GM21529 (cell line): ENCODE measurements at regions not wholly inside any gene's neighbourhood (a gene's known extent, or its start where the extent isn't known, plus 50 kb on each side); places are given as distances from the start of the nearest gene placed in this dataset.
"Not testable (repeated sequence)": the region's sequence is repeated elsewhere in the genome, so short reads cannot be mapped to it uniquely, and the experiment has no call there.

Source experiments
- ATAC-seq: cut with Tn5 transposase; IDR thresholded peaks from one replicate; pipeline ENCODE4 v1.9.1; 2021; ENCODE audit not compliant: unreplicated experiment

DNA sequence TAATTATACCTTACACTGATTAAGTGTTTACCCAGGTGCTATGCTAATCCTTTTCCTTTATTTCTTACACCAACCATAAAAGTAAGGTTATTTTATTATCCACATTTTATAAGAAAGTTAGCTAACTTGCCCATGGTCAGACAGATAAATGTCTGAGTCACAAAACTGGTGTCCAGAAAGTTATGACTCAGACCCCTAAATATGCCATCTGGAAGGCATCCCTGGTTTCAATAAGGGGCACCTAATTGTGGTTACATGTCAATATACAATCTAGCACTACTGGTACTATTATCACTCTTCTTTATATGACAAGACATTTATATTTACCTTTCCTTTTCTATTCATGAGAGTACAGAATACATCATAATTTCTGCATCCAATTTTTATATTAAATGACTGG is 496.5 kb upstream of the ADGRL2 start:
- no peak for ATAC-seq

DNA sequence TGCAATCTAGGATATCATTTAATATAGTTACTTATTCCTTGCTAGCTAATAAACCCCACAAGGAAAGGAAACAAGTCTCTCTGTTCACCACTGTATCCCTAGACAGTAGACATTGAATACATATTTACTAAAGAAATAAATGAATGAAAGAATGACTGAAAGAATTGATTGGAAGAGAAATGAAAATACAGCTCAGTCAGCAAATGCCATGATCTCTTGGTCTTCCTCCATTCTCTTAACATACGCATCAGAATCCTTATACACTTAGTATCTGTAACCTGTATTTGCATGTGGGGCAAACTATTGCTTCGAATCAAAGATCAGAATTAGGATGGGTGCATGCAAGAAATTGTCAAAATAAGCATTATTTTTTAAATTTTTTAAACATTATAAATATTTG is 500.8 kb upstream of the ADGRL2 start:
- ATAC-seq: no peak

DNA sequence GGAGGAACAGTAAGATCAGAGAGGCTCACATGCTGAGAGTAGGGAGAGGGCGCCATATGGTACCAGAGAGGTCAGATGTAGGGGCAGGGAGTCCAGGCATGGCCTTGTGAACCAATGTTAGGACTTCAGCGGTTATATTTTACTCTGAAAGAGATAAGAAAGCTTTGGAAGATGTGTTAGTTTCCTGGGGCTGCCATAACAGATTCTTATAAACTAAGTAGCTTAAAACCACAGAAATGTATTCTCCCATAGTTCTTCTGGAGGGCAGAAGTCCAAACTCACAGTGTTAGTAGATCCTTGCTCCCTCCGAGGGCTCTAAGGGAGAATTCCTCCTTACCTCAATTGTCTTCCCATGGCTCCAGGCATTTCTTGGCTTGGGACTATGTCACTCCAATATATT is 502.5 kb upstream of the ADGRL2 start:
- no peak for ATAC-seq

DNA sequence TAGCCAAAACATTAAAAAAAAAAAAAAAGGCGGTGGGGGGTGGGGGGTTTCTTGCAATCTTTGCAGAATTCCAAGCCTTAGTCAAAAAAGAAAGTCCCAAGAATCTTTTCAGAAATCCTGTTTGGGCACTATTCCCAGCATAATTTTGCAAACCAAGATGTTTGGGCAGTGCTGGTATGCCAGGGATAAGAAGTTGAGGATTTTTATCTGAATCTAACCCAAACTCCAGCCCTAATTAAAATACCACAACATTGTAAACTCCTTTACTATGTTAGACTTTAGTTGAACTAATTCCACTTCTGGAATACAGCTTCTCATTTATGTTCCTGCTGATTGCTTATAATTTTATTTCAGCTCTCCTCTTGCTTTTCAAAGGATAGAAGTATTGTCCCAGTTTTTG is 504.1 kb upstream of the ADGRL2 start:
- no peak for ATAC-seq

DNA sequence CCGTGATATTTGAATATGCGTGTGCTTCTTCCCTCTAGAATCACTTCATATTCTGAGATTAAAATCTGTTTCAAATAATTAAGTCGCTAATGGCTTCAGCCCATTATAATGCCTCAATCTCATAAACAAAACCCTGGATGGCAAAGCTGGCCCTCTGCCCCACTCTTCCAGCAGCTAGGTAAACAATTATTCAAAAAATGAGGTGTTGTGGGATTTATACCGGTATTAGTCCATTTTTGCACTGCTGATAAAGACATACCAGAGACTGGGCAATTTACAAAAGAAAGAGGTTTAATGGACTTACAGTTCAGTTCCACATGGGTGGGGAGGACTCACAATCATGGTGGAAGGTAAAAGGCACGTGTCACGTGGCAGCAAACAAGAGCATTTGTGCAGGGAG is 510.4 kb upstream of the ADGRL2 start:
- no peak for ATAC-seq

DNA sequence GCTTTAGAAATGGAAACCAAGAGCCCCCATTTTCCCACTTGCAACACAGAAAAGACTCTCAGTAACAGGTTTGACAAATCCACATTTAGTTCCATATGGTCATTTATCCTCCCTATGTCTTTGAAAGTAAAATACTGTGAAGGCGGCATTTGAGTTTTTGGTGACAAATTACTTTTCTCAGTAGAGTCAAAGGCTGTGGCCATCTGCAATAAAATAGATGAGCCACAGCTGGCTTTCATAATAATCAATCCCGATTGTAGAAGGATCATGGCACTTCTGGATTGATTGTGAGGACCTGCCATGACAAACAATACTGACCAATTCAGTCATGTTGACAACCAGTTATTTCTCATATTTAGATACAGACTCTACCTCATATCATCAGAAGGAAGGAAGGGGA is 512.0 kb upstream of the ADGRL2 start:
- no peak for ATAC-seq

DNA sequence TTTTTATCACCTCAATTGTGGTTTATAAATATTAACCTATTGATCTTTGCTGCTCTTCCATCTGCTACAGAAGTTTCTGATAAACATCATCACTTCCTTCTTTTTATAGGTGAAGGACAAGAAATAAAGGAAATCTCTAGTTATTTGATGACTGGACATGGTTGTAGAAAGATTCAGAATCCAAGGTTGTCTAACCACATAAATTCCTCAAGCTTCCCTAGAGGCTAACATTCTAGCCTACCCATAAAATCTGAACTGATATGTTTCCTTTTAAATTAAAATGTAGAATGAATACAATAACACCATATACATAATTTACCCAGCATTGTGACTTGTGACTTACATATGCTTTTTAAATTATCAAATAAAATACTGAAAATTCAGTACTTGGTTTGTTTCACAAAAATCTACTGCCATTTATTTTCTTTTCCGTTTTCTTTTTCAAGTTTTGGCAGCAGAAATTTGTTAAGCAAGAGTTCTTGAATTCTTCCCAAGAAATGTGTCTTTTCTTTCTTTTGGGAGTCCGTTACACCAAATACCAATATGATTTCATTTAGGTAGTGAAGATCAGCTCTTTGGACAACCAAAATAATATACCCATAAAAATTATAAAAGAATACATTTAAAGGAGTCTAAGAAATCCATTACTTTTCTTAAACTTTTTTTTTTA is 513.2 kb upstream of the ADGRL2 start:
- ATAC-seq: no peak

DNA sequence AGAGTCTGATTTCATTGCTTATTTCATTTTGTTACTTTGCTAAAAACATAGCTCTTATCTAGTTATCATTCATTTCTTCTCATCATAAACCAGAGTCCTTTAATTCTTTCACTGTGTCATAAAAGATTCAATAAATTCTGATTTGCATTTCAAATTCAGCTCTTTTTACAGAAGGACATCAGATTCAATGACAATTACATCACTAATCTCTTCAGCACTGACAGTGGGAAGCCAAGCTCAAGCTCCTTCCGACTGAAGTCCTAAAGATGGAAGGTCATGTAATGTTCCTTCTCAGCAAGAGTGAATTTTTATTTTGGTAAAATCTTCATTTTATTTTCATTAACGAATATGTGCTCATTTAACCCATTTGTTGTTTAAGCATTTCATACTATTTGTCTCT is 530.7 kb upstream of the ADGRL2 start:
- ATAC-seq: no peak

DNA sequence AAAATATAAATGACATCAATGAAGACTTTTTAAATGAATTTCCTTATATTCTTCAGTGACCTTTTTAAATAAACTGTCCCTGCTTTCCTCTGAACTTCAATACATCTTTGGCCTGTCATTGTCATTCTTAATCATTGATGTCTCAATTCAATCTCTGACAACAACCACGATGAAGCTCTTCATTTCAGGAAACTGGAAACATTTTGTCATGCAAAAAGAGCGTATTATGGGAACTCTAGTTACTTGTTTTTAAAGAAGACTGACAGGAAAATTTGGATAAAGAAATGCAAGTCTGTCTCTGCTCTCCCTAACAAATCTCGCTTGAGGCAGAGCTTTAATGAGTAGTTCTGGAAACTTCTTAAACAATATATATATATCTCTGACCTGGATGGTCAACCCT is 535.8 kb upstream of the ADGRL2 start:
- no peak for ATAC-seq

DNA sequence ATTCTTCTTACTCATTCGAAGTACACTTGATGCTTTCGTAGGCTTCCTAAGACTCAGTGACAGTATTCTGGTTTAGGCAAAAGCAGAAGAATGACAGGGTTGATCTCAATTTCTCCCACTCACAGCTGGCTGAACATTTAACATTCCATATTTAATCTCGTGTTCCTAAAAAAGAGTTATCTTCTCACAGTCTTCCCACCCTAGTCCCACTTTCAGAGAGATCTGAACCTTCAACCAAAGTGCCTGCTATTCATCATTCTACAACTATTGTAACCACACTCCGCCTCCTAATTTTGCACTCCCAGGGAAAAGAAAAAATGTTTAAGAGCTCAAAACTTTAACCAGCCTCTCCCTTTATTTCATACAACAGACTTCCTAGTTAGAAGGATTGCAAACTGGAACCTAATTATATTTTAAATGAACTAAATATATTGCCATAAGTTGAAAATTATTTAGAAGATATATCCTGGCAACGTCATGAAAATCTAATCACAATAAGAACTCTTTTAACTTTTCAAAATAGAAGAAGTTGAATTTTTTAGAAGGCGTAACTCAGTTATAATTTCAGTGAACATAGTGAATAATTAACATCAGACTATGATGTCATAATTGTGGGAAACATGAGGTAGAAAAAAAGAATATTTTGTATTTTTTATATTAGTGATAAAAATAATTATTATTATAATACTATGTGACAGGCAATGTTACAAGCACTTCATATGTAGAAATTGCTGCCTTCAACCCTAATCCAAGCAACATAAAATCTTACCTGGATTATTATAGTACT is 540.9 kb upstream of the ADGRL2 start:
- no peak for ATAC-seq

DNA sequence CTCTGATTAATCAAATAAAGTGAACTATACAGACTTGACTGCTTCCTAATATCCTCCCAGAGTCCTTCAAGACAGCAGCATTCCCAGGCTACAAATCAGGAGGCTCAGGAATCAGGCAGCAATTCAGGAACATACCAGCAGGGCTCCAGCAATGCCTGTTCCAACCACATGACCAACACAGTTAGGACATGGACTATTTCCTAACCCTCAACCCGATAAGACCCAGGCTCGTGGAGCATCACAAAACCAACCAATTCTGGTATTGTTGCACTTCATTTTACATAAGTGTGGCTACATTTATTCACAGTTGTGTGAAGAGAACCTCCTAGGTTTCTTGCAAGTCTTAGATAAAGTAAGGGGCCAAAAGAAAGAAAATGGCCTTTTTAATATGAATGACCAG is 546.2 kb upstream of the ADGRL2 start:
- ATAC-seq: no peak

DNA sequence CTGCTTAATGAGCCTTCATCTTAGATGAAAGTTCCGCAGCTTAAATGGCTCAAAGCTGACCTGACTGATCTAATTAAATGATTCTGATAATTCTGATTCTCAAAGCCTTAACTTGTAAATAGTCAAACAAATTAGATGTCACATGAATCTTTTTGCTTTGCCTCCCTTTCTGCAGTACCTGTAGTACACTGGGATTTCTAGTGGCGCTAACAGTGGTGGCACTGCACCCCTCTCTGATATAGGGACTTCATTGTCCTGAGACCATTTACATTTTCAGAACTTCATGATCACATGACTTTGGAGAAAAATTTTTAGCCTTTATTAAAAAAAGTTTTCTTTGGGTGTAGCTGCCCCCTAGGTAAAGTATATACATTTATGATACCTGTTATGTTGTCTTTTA is 546.7 kb upstream of the ADGRL2 start:
- no peak for ATAC-seq

DNA sequence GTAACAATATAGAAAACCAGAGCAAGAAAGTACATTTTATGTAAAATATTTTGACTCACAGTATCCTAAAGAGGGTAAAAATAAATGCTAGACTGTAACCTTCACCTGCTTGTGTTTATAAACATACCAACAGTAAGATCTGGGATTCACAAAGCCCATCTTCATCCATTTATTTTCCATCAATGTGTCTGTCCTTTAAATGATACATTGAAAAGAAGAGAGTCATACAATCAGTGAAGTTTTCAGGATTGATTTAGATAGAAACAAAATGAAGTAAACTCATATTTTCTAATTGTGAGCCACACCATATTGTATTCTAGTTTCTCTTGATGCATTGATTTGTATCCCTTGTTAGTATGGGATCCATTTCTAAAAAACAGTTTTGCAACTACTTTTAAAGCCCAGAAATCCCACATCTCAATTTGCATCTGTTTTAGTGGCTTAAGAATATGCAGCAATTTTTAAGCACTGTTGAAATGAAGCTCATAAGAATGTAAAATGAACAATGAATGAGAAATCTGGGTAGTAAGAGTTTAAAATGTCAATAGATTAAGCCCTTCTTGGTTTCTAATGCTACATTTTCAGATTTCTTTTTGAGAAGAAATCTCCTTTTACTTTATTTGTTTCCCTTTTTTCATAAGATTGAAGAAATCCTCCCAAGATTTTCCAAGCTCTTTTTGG is 548.1 kb upstream of the ADGRL2 start:
- ATAC-seq: no peak

DNA sequence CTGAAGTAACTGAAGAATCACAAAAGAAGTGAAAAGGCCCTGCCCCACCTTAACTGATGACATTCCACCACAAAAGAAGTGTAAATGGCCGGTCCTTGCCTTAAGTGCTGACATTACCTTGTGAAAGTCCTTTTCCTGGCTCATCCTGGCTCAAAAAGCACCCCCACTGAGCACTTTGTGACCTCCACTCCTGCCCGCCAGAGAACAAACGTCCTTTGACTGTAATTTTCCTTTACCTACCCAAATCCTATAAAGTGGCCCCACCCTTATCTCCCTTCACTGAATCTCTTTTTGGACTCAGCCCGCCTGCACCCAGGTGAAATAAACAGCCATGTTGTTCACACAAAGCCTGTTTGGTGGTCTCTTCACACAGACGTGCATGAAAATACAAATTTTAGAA is 549.9 kb upstream of the ADGRL2 start:
- not testable (repeated sequence) for ATAC-seq

DNA sequence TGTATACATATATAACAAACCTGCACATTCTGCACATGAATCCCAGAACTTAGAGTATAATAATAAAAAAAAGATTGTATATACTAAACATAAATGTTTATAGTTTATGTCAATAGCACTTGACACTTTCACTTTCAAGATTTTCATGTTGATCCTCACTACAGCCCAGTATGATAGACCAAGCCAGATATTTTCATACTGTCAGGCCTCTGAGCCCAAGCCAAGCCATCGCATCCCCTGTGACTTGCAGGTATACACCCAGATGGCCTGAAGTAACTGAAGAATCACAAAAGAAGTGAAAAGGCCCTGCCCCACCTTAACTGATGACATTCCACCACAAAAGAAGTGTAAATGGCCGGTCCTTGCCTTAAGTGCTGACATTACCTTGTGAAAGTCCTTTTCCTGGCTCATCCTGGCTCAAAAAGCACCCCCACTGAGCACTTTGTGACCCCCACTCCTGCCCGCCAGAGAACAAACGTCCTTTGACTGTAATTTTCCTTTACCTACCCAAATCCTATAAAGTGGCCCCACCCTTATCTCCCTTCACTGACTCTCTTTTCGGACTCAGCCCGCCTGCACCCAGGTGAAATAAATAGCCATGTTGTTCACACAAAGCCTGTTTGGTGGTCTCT is 555.5 kb upstream of the ADGRL2 start:
- not testable (repeated sequence) for ATAC-seq

DNA sequence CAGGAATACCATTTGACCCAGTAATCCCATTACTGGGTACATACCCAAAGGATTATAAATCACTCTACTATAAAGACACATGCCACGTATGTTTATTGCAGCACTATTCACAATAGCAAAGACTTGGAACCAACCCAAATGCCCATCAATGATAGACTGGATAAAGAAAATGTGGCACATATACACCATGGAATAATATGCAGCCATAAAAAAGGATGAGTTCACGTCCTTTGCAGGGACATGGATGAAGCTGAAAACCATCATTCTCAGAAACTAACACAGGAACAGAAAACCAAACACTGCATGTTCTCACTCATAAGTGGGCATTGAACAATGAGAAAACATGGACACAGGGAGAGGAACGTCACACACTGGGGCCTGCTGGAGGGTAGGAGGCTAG is 556.1 kb upstream of the ADGRL2 start:
- ATAC-seq: not testable (repeated sequence)

DNA sequence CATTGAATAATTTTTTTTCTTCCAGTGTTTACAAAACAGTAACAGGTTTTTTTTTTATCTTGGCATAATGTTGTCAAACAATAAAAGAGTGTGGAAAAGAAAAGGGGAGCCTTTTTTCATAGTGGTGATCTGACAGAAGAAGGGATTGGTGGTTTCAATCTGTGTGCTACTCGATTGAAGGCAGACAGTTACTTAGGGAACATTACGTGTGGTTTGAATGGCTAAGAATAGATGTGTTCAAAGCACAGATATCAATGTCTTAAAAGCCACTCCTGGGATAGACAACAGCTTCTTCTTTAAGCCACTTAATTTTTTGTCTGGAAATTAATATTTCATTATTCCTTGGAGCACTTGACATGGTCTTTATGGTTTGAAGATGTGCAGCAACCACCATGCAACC is 558.6 kb upstream of the ADGRL2 start:
- no peak for ATAC-seq

DNA sequence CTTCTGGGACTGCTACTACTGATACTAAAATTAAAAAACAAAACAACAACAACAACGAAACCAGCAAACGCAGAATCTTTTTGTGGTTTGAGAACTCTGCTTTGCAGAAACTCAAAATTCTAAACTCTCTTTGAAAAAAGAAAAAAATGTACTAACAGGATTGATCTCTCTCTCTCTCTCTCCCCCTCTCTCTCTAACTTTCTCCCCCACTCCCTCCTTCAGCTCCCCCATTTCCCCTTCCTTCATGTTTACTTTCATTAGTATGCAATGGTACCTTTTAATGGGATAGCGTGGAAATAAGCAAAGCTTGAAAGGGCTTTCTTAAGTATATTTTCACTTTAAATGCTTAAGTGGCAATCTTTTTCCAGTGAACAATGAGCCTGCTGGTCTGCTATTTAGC is 562.6 kb upstream of the ADGRL2 start:
- no peak for ATAC-seq

DNA sequence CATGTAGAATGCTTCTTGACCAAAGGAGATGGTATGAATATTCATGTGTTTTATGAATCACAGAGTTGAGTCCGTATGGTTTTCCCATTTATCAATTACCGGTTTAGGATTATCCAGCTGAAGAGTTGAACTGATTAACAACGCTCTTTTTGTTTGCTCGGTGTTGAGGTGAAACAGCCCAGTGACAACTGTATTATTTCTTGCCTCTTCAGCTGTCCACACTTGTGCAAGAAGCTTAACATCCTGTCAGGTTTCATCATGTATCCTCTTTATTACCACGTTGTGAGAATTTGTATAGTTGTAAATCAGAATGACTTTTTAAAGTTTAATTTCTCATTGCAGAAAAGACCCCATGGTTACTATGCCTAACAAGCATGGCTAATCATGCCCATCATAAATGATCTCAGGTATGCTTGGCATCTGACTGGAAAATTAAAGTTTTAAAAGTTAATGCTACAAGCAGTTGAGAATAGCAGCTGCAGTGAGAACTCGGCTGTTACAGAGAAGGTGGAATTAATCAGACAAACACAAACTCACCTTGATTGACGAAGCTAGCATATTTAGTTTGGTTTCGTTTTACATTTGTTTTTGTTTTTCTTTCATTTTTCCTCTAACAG is 563.2 kb upstream of the ADGRL2 start:
- ATAC-seq: no peak

DNA sequence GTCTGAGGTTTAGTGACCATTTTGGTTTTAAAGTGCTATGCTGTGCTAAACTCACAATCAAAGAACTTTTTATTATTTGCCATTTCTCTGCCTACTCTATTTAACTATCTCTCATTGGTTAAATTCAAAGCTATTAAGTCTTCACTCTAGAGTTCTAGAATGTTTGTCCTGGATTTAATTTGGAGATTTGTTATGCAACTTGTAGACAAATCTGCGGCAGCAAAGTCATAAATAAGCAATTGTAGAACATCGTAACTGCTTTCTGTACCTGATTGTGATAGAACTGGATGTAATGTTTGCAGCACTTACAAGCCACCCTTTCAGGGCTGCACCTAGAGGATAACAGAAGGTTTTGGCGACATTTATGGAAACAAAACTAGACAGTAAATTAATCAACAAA is 566.5 kb upstream of the ADGRL2 start:
- ATAC-seq: no peak

DNA sequence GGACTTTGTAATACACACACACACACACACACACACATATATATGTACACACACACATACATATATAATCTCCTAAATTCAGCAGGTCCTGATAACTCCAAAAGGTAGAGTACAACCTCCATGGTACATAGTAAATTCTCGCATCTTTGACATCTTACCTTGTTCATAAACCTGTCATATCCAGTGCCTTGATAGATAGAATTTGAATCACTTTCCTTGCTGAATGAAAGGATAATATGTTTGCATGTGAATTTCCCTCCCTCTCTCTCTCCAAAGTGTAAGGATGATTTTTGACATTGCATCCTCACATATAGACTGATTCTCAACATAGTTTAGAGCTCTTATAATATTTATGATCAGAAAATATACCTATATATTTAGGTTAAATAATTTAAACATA is 567.1 kb upstream of the ADGRL2 start:
- ATAC-seq: no peak
